ENCODE measurements at regions not wholly inside any gene's neighbourhood (a gene's known extent, or its start where the extent isn't known, plus 50 kb on each side); places are given as distances from the start of the nearest gene placed in this dataset.

- TF ChIP-seq ARID3A (IDR thresholded peaks at IDR 0.05; ENCODE audit: low read depth, low read length): peak; percentile 30; the same call in 1 of the 2 replicates
- TF ChIP-seq ZNF562 (CRISPR knock-in tag; IDR thresholded peaks at IDR 0.05; ENCODE audit: borderline replicate concordance): no peak
- TF ChIP-seq MLX (CRISPR knock-in tag; IDR thresholded peaks at IDR 0.05): 0 out of 2 replicates have a peak, but pooled peaks have one; percentile 53
- no peak for TF ChIP-seq CHD4 (IDR thresholded peaks at IDR 0.05; ENCODE audit: borderline replicate concordance, low read length)
- TF ChIP-seq TBP (CRISPR knock-in tag; IDR thresholded peaks at IDR 0.05): no peak
- TF ChIP-seq PAXIP1 (CRISPR knock-in tag; conservative IDR thresholded peaks at IDR 0.05): peak; percentile 26; the same call in 1 of the 2 replicates
- TF ChIP-seq HNF4A (CRISPR knock-in tag; IDR thresholded peaks at IDR 0.05): peak; percentile 39; the same call in 1 of the 2 replicates
- TF ChIP-seq HNRNPK (IDR thresholded peaks at IDR 0.05; ENCODE audit: low read depth, low read length, poor library complexity, severe bottlenecking): no peak
- TF ChIP-seq PTBP1 (IDR thresholded peaks at IDR 0.05; ENCODE audit: low read depth, low read length, poor library complexity, severe bottlenecking): no peak
- no peak for TF ChIP-seq BCL3 (CRISPR knock-in tag; IDR thresholded peaks at IDR 0.05)
- TF ChIP-seq ATF6 (CRISPR knock-in tag; conservative IDR thresholded peaks at IDR 0.05): no peak
- no peak for TF ChIP-seq HDAC1 (CRISPR knock-in tag; IDR thresholded peaks at IDR 0.05)
- TF ChIP-seq ZNF766 (CRISPR knock-in tag; IDR thresholded peaks at IDR 0.05; ENCODE audit: borderline replicate concordance): no peak
- no peak for TF ChIP-seq ZNF383 (CRISPR knock-in tag; IDR thresholded peaks at IDR 0.05; ENCODE audit: borderline replicate concordance)
- no peak for TF ChIP-seq DBP (CRISPR knock-in tag; IDR thresholded peaks at IDR 0.05; ENCODE audit: not compliant biosample characterization)
- no peak for TF ChIP-seq ZBTB7B (CRISPR knock-in tag; IDR thresholded peaks at IDR 0.05)
- peak; percentile 61 for TF ChIP-seq ATF7 (IDR thresholded peaks at IDR 0.05)
- no peak for TF ChIP-seq ATF7 (CRISPR knock-in tag; IDR thresholded peaks at IDR 0.05)
- TF ChIP-seq ZNF614 (CRISPR knock-in tag; IDR thresholded peaks at IDR 0.05; ENCODE audit: borderline replicate concordance): no peak
- no peak for TF ChIP-seq ZNF10 (CRISPR knock-in tag; IDR thresholded peaks at IDR 0.05; ENCODE audit: borderline replicate concordance, low read depth)
Measured at GRCh38 chr12:103128862-103129501, 171.5 kb downstream of the ASCL1 start (continued).
